Mammary epithelial cell (primary cell): ENCODE measurements at regions not wholly inside any gene's neighbourhood (a gene's known extent, or its start where the extent isn't known, plus 50 kb on each side); places are given as distances from the start of the nearest gene placed in this dataset.

ENCODE experiments used
- EZH2 ChIP-seq: IDR thresholded peaks from 2 replicates; pipeline ENCODE4 v1.6.1; 2012; ENCODE audit warnings: low read length, inconsistent platforms, borderline replicate concordance
- TF ChIP-seq, protein P1 (sequence below), 2 donors: IDR thresholded peaks in 1 of 2; conservative IDR thresholded peaks in 1 of 2; 2 replicates each; pipeline ENCODE4 v1.5.1; 2011 to 2012; ENCODE audit warnings: inconsistent platforms in 2 of 2, low read length in 2 of 2, mild to moderate bottlenecking in 2 of 2, control low read depth in 1 of 2, low read depth in 1 of 2; ENCODE audit not compliant: insufficient read depth in 1 of 2; ENCODE audit errors: extremely low read depth in 1 of 2

GRCh38 chr16:86903068-86903467 is 324.7 kb downstream of the FOXL1 start:
- TF ChIP-seq, protein P1, sequence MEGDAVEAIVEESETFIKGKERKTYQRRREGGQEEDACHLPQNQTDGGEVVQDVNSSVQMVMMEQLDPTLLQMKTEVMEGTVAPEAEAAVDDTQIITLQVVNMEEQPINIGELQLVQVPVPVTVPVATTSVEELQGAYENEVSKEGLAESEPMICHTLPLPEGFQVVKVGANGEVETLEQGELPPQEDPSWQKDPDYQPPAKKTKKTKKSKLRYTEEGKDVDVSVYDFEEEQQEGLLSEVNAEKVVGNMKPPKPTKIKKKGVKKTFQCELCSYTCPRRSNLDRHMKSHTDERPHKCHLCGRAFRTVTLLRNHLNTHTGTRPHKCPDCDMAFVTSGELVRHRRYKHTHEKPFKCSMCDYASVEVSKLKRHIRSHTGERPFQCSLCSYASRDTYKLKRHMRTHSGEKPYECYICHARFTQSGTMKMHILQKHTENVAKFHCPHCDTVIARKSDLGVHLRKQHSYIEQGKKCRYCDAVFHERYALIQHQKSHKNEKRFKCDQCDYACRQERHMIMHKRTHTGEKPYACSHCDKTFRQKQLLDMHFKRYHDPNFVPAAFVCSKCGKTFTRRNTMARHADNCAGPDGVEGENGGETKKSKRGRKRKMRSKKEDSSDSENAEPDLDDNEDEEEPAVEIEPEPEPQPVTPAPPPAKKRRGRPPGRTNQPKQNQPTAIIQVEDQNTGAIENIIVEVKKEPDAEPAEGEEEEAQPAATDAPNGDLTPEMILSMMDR (conservative IDR thresholded peaks at IDR 0.05 in 1 of 2, IDR thresholded peaks at IDR 0.05 in 1 of 2; ENCODE audit: extremely low read depth in 1 of 2, insufficient read depth in 1 of 2, low read depth in 1 of 2, low read length in 2 of 2): no peak
- no peak for TF ChIP-seq EZH2
